ENCODE measurements at regions not wholly inside any gene's neighbourhood (a gene's known extent, or its start where the extent isn't known, plus 50 kb on each side); places are given as distances from the start of the nearest gene placed in this dataset.
"Not testable (repeated sequence)": the region's sequence is repeated elsewhere in the genome, so short reads cannot be mapped to it uniquely, and the experiment has no call there.

GRCh38 chr6:26234421-26235301 lies 130.3 kb upstream of the BTN3A2 start:
- DNase-seq (ENCODE audit: low read depth), result peak; percentile 95

GRCh38 chr6:26235302-26235670 lies 129.7 kb upstream of the BTN3A2 start:
- DNase-seq (ENCODE audit: low read depth), result peak; percentile 50

- not testable (repeated sequence) for DNase-seq (ENCODE audit: low read depth)
These were observed 125.6 kb upstream of the BTN3A2 start for GRCh38 chr6:26239415-26239814.

- DNase-seq (ENCODE audit: low read depth), result peak; percentile 98
These were observed 124.6 kb upstream of the BTN3A2 start for GRCh38 chr6:26240157-26241032.

GRCh38 chr6:26241033-26241895 lies 123.7 kb upstream of the BTN3A2 start:
- peak; percentile 63 for DNase-seq (ENCODE audit: low read depth)

- DNase-seq (ENCODE audit: low read depth), result no peak
These were observed 121.9 kb upstream of the BTN3A2 start for GRCh38 chr6:26243132-26243531.

GRCh38 chr6:26243752-26244151 lies 121.2 kb upstream of the BTN3A2 start:
- no peak for DNase-seq (ENCODE audit: low read depth)

- DNase-seq (ENCODE audit: low read depth), result no peak
These were observed 118.9 kb upstream of the BTN3A2 start for GRCh38 chr6:26246058-26246457.

- DNase-seq (ENCODE audit: low read depth), result no peak
These were observed 118.4 kb upstream of the BTN3A2 start for GRCh38 chr6:26246553-26246952.

- no peak for DNase-seq (ENCODE audit: low read depth)
These were observed 115.4 kb upstream of the BTN3A2 start for GRCh38 chr6:26249707-26249956.

GRCh38 chr6:26249957-26250697 lies 114.9 kb upstream of the BTN3A2 start:
- DNase-seq (ENCODE audit: low read depth), result peak; percentile 94

GRCh38 chr6:26250698-26251044 lies 114.3 kb upstream of the BTN3A2 start:
- no peak for DNase-seq (ENCODE audit: low read depth)

- DNase-seq (ENCODE audit: low read depth), result peak; percentile 99
These were observed 113.5 kb upstream of the BTN3A2 start for GRCh38 chr6:26251354-26252076.

- DNase-seq (ENCODE audit: low read depth), result no peak
These were observed 112.9 kb upstream of the BTN3A2 start for GRCh38 chr6:26252077-26252472.

- no peak for DNase-seq (ENCODE audit: low read depth)
These were observed 110.3 kb upstream of the BTN3A2 start for GRCh38 chr6:26254724-26255123.

GRCh38 chr6:26257272-26257671 lies 107.7 kb upstream of the BTN3A2 start:
- no peak for DNase-seq (ENCODE audit: low read depth)

- no peak for DNase-seq (ENCODE audit: low read depth)
These were observed 106.6 kb upstream of the BTN3A2 start for GRCh38 chr6:26258212-26258977.

GRCh38 chr6:26260110-26260637 lies 104.8 kb upstream of the BTN3A2 start:
- no peak for DNase-seq (ENCODE audit: low read depth)

- no peak for DNase-seq (ENCODE audit: low read depth)
These were observed 104.1 kb upstream of the BTN3A2 start for GRCh38 chr6:26260725-26261490.

Data from RPMI7951 (cell line).